ENCODE measurements at regions not wholly inside any gene's neighbourhood (a gene's known extent, or its start where the extent isn't known, plus 50 kb on each side); places are given as distances from the start of the nearest gene placed in this dataset.
"Not testable (repeated sequence)": the region's sequence is repeated elsewhere in the genome, so short reads cannot be mapped to it uniquely, and the experiment has no call there.

GRCh38 chr6:167676000-167676665 is 150.6 kb upstream of the AFDN start:
- DNase-seq: peak; percentile 56

GRCh38 chr6:167676666-167677421 is 149.9 kb upstream of the AFDN start:
- DNase-seq: peak; percentile 77

- no peak for DNase-seq
These were observed 149.3 kb upstream of the AFDN start for GRCh38 chr6:167677422-167677789.

GRCh38 chr6:167678102-167679101 is 148.3 kb upstream of the AFDN start:
- DNase-seq: peak; percentile 89

GRCh38 chr6:167679122-167679736 is 147.5 kb upstream of the AFDN start:
- DNase-seq: no peak

- DNase-seq: peak; percentile 66
These were observed 146.7 kb upstream of the AFDN start for GRCh38 chr6:167679790-167680604.

- no peak for DNase-seq
These were observed 146.0 kb upstream of the AFDN start for GRCh38 chr6:167680605-167681149.

GRCh38 chr6:167682125-167682524 is 144.6 kb upstream of the AFDN start:
- no peak for DNase-seq

GRCh38 chr6:167682546-167683027 is 144.1 kb upstream of the AFDN start:
- no peak for DNase-seq

GRCh38 chr6:167683028-167683862 is 143.5 kb upstream of the AFDN start:
- peak; percentile 67 for DNase-seq

GRCh38 chr6:167684276-167685104 is 142.2 kb upstream of the AFDN start:
- no peak for DNase-seq

- DNase-seq: no peak
These were observed 141.1 kb upstream of the AFDN start for GRCh38 chr6:167685654-167686053.

- DNase-seq: no peak
These were observed 140.4 kb upstream of the AFDN start for GRCh38 chr6:167686204-167686893.

- DNase-seq: no peak
These were observed 139.5 kb upstream of the AFDN start for GRCh38 chr6:167687116-167687725.

- DNase-seq: peak; percentile 69
These were observed 138.6 kb upstream of the AFDN start for GRCh38 chr6:167688123-167688522.

- no peak for DNase-seq
These were observed 137.4 kb upstream of the AFDN start for GRCh38 chr6:167689278-167689677.

GRCh38 chr6:167689751-167690150 is 137.0 kb upstream of the AFDN start:
- DNase-seq: no peak

- not testable (repeated sequence) for DNase-seq
These were observed 136.4 kb upstream of the AFDN start for GRCh38 chr6:167690167-167690922.

All from retina (tissue), 1 donor.